ENCODE measurements at regions not wholly inside any gene's neighbourhood (a gene's known extent, or its start where the extent isn't known, plus 50 kb on each side); places are given as distances from the start of the nearest gene placed in this dataset.
"Not testable (repeated sequence)": the region's sequence is repeated elsewhere in the genome, so short reads cannot be mapped to it uniquely, and the experiment has no call there.

- Mint-ChIP-seq H3K4me1 (ENCODE audit: low read depth) (no peaks in the 10 kb centered on the region), H3K9me3 (no peaks in the 10 kb centered on the region), H3K4me3 (no peak overlapping the region), H3K27ac (no peak overlapping the region), H3K36me3 (ENCODE audit: low read depth) (no peaks in the 10 kb centered on the region), H3K27me3 (ENCODE audit: insufficient read depth) (peaks cover 2% of the 10 kb centered on the region)
- DNase-seq (ENCODE audit: low spot score), result no peak
- intact Hi-C loops (cut with micrococcal nuclease), result no loop called here
Observed at GRCh38 chr17:74123866-74124444, 79.5 kb upstream of the RPL38 start.

GRCh38 chr17:74125156-74125555 lies 78.3 kb upstream of the RPL38 start:
- no peaks in the 10 kb centered on the region for H3K36me3 Mint-ChIP-seq (ENCODE audit: low read depth)
- H3K27me3 Mint-ChIP-seq (ENCODE audit: insufficient read depth), result peaks cover 1% of the 10 kb centered on the region
- H3K4me1 Mint-ChIP-seq (ENCODE audit: low read depth), result no peaks in the 10 kb centered on the region
- H3K9me3 Mint-ChIP-seq, result no peaks in the 10 kb centered on the region
- H3K4me3 Mint-ChIP-seq, result no peak overlapping the region
- no peak overlapping the region for H3K27ac Mint-ChIP-seq
- DNase-seq (ENCODE audit: low spot score), result no peak
- intact Hi-C loops (cut with micrococcal nuclease), result no loop called here

DNA sequence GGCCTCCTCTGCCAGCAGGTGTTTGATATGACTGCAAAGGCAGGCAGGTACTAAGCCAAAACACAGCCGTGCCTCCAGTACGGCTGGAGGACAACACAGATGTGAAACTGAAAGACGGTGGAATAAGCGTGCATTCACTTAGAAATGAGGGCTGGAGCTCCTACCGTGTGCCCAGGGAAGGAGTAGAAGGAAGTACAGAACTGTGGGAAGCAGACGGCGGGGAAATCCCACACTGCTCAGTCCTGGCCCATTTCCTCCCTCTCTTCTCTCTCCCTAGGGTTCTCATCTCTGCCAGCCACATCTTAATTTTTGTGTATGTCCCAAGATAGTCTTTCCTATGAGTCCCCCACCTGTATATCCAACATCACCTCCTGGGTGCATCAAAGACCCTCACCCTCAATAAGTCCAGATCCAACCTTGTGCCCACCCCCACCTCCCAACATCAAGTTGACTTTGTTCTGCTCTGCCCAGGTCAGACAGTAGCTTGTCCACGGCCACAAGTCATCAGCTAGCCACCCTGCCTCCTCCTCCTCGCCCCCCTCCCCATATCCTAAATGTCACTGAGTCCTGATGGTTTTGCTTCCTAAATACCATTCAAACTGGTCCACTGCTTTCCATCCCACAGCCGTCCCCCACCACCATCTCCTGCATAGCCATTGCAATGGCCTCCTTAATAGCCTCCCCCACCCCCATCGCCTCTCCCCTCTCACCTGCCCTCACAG lies 77.1 kb upstream of the RPL38 start:
- no peaks in the 10 kb centered on the region for H3K4me1 Mint-ChIP-seq (ENCODE audit: low read depth)
- no peaks in the 10 kb centered on the region for H3K36me3 Mint-ChIP-seq (ENCODE audit: low read depth)
- no peak overlapping the region for H3K27ac Mint-ChIP-seq
- H3K4me3 Mint-ChIP-seq, result no peak overlapping the region
- intact Hi-C loops (cut with micrococcal nuclease), result no loop called here
- H3K27me3 Mint-ChIP-seq (ENCODE audit: insufficient read depth), result peaks cover 1% of the 10 kb centered on the region
- no peak for DNase-seq (ENCODE audit: low spot score)
- no peaks in the 10 kb centered on the region for H3K9me3 Mint-ChIP-seq

DNA sequence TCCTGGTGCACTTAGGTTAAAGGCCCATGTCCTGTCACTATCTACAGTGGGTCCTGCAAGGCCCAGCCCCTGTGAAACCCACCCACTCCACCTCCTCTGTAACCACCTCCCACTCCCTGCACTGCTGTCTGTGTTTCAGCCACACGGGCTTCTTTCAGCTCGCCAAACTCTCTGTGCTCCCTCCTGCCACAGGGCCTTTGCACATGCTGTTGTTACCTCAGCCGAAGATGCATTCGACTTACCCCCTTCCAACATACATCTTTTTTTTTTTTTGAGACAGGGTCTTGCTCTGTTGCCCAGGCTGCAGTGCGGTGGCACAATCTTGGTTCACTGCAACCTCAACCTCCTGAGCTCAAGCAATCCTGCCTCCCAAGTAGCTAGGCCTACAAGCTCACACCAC lies 76.5 kb upstream of the RPL38 start:
- intact Hi-C loops (cut with micrococcal nuclease), result no loop called here
- Mint-ChIP-seq H3K36me3 (ENCODE audit: low read depth) (no peaks in the 10 kb centered on the region), H3K9me3 (no peaks in the 10 kb centered on the region), H3K4me1 (ENCODE audit: low read depth) (no peaks in the 10 kb centered on the region), H3K4me3 (no peak overlapping the region), H3K27me3 (ENCODE audit: insufficient read depth) (peaks cover 1% of the 10 kb centered on the region), H3K27ac (no peak overlapping the region)
- DNase-seq (ENCODE audit: low spot score), result no peak

GRCh38 chr17:74128456-74129211 lies 74.8 kb upstream of the RPL38 start:
- DNase-seq (ENCODE audit: low spot score), result no peak
- Mint-ChIP-seq H3K27ac (no peak overlapping the region), H3K36me3 (ENCODE audit: low read depth) (no peaks in the 10 kb centered on the region), H3K9me3 (no peaks in the 10 kb centered on the region), H3K4me1 (ENCODE audit: low read depth) (no peaks in the 10 kb centered on the region), H3K4me3 (no peak overlapping the region), H3K27me3 (ENCODE audit: insufficient read depth) (peaks cover 3% of the 10 kb centered on the region)
- intact Hi-C loops (cut with micrococcal nuclease), result no loop called here

- H3K36me3 Mint-ChIP-seq (ENCODE audit: low read depth); H3K4me3 Mint-ChIP-seq; H3K9me3 Mint-ChIP-seq; intact Hi-C loops (cut with micrococcal nuclease); DNase-seq (ENCODE audit: low spot score); H3K27ac Mint-ChIP-seq; H3K27me3 Mint-ChIP-seq (ENCODE audit: insufficient read depth); H3K4me1 Mint-ChIP-seq (ENCODE audit: low read depth): not testable (repeated sequence)
Observed at GRCh38 chr17:74129800-74130199, 73.7 kb upstream of the RPL38 start.

DNA sequence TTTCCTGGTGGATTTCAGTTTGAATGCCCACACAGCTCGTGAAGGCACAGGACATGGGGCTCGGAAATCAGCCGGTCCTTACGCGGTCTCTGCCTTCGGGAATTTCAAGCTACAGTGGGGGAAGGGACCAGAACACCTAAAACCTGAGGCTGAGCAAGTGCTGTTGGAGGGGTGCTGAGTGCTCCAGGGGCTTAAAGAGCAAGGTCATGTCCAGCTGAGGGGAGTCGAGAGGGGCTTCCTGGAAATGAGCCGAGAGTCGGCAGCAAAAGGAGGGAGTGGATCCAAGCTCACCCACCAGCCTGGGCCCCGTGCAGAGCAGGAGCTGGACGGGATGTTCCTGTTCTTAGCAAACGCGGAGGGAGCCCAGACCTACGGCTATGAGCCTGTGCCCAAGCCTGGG lies 73.2 kb upstream of the RPL38 start:
- no peak overlapping the region for H3K27ac Mint-ChIP-seq
- H3K4me3 Mint-ChIP-seq, result no peak overlapping the region
- intact Hi-C loops (cut with micrococcal nuclease), result no loop called here
- DNase-seq (ENCODE audit: low spot score), result no peak
- peaks cover 3% of the 10 kb centered on the region for H3K27me3 Mint-ChIP-seq (ENCODE audit: insufficient read depth)
- no peaks in the 10 kb centered on the region for H3K4me1 Mint-ChIP-seq (ENCODE audit: low read depth)
- no peaks in the 10 kb centered on the region for H3K36me3 Mint-ChIP-seq (ENCODE audit: low read depth)
- H3K9me3 Mint-ChIP-seq, result no peaks in the 10 kb centered on the region

GRCh38 chr17:74130841-74131240 lies 72.6 kb upstream of the RPL38 start:
- peaks cover 3% of the 10 kb centered on the region for H3K27me3 Mint-ChIP-seq (ENCODE audit: insufficient read depth)
- no peak overlapping the region for H3K4me3 Mint-ChIP-seq
- no peak for DNase-seq (ENCODE audit: low spot score)
- no peaks in the 10 kb centered on the region for H3K36me3 Mint-ChIP-seq (ENCODE audit: low read depth)
- intact Hi-C loops (cut with micrococcal nuclease), result no loop called here
- H3K9me3 Mint-ChIP-seq, result no peaks in the 10 kb centered on the region
- no peak overlapping the region for H3K27ac Mint-ChIP-seq
- no peaks in the 10 kb centered on the region for H3K4me1 Mint-ChIP-seq (ENCODE audit: low read depth)

DNA sequence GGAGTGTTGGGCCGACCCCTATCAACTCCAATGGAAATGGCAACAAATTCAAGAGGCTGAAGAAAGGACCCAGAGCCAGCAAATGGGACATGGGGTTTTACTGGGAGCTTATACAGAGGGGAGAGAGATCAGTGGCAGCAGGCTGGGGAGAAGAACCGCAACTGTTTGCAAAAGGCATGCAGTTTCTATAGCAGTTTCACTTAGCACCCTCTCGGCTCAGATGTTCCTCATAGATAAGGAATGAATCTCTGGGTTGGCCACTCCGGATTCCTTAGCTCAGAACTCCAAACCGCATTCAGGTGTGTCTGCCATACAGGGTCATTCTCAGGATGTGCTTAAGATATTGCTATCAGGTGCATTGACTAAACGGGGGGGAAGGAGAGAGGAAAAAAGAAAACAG lies 71.1 kb upstream of the RPL38 start:
- H3K27ac Mint-ChIP-seq, result no peak overlapping the region
- H3K9me3 Mint-ChIP-seq, result no peaks in the 10 kb centered on the region
- DNase-seq (ENCODE audit: low spot score), result no peak
- H3K4me3 Mint-ChIP-seq, result no peak overlapping the region
- H3K36me3 Mint-ChIP-seq (ENCODE audit: low read depth), result no peaks in the 10 kb centered on the region
- intact Hi-C loops (cut with micrococcal nuclease), result no loop called here
- no peaks in the 10 kb centered on the region for H3K4me1 Mint-ChIP-seq (ENCODE audit: low read depth)
- peaks cover 7% of the 10 kb centered on the region for H3K27me3 Mint-ChIP-seq (ENCODE audit: insufficient read depth)

- intact Hi-C loops (cut with micrococcal nuclease), result no loop called here
- no peak overlapping the region for H3K4me3 Mint-ChIP-seq
- no peaks in the 10 kb centered on the region for H3K9me3 Mint-ChIP-seq
- H3K27me3 Mint-ChIP-seq (ENCODE audit: insufficient read depth), result peaks cover 7% of the 10 kb centered on the region
- H3K36me3 Mint-ChIP-seq (ENCODE audit: low read depth), result no peaks in the 10 kb centered on the region
- H3K27ac Mint-ChIP-seq, result no peak overlapping the region
- no peaks in the 10 kb centered on the region for H3K4me1 Mint-ChIP-seq (ENCODE audit: low read depth)
- no peak for DNase-seq (ENCODE audit: low spot score)
Observed at GRCh38 chr17:74133740-74134139, 69.7 kb upstream of the RPL38 start.

- H3K4me3 Mint-ChIP-seq; intact Hi-C loops (cut with micrococcal nuclease); H3K27ac Mint-ChIP-seq; H3K9me3 Mint-ChIP-seq; DNase-seq (ENCODE audit: low spot score); H3K4me1 Mint-ChIP-seq (ENCODE audit: low read depth); H3K36me3 Mint-ChIP-seq (ENCODE audit: low read depth): not testable (repeated sequence)
- peaks cover 11% of the 10 kb centered on the region for H3K27me3 Mint-ChIP-seq (ENCODE audit: insufficient read depth)
Observed at GRCh38 chr17:74134234-74134633, 69.2 kb upstream of the RPL38 start.

DNA sequence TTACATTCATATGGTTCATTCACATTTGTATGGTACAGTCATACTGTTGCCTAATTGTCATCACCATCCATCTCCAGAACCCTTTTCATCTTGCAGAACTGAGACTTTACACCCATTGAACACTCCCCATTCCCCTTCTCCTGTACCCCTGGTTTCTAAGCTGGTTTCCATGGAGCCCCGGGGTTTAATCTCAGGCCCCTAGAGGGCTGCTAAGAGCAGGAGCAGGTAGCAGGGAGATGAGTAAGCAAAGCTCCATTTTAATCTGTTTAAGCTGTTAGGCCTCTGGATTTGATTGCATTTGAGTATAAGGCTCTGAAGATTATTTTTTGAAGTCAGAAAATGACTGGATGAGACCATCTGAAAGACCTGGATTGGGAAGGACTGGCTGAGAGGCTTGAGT lies 68.5 kb upstream of the RPL38 start:
- intact Hi-C loops (cut with micrococcal nuclease), result no loop called here
- H3K27me3 Mint-ChIP-seq (ENCODE audit: insufficient read depth), result peaks cover 13% of the 10 kb centered on the region
- H3K27ac Mint-ChIP-seq, result no peak overlapping the region
- H3K4me1 Mint-ChIP-seq (ENCODE audit: low read depth), result no peaks in the 10 kb centered on the region
- DNase-seq (ENCODE audit: low spot score), result no peak
- H3K4me3 Mint-ChIP-seq, result no peak overlapping the region
- H3K9me3 Mint-ChIP-seq, result peaks cover 6% of the 10 kb centered on the region
- H3K36me3 Mint-ChIP-seq (ENCODE audit: low read depth), result no peaks in the 10 kb centered on the region

GRCh38 chr17:74135391-74136167 lies 67.9 kb upstream of the RPL38 start:
- Mint-ChIP-seq H3K4me1 (ENCODE audit: low read depth) (no peaks in the 10 kb centered on the region), H3K27me3 (ENCODE audit: insufficient read depth) (peaks cover 13% of the 10 kb centered on the region)

More at GRCh38 chr17:74135391-74136167, 67.9 kb upstream of the RPL38 start:
- intact Hi-C loops (cut with micrococcal nuclease), result no loop called here
- DNase-seq (ENCODE audit: low spot score), result no peak
- Mint-ChIP-seq H3K36me3 (ENCODE audit: low read depth) (no peaks in the 10 kb centered on the region), H3K4me3 (no peak overlapping the region), H3K9me3 (peaks cover 8% of the 10 kb centered on the region), H3K27ac (no peak overlapping the region)
